Stomach (tissue), 8 donors: ENCODE measurements at regions not wholly inside any gene's neighbourhood (a gene's known extent, or its start where the extent isn't known, plus 50 kb on each side); places are given as distances from the start of the nearest gene placed in this dataset.

ENCODE experiments used
- DNase-seq, 2 donors: peaks; one replicate each; pipeline versions ENCODE4 v3.0.0 to v3.0.0-alpha.2; 2013 to 2019
- H3K27ac ChIP-seq, 5 donors: fragments of 200-600 bp in 4 of 5; sonication (generic) in 4 of 5; one replicate each; pipeline ENCODE4 v1.5.1; 2013 to 2019; ENCODE audit warnings: mild to moderate bottlenecking in 1 of 5, moderate library complexity in 1 of 5
- H3K27me3 ChIP-seq, 3 donors: fragments of 200-600 bp; sonication (generic); one replicate each; pipeline ENCODE4 v1.5.1; 2017 to 2019; ENCODE audit warnings: mixed run types in 1 of 3
- H3K36me3 ChIP-seq, 4 donors: fragments of 200-600 bp; sonication (generic); 1 replicate in 3 of 4; 2 replicates in 1 of 4; pipeline ENCODE4 v1.5.1; 2016 to 2019
- H3K4me1 ChIP-seq, 4 donors: fragments of 200-600 bp; sonication (generic); one replicate each; pipeline ENCODE4 v1.5.1; 2016 to 2019
- H3K4me3 ChIP-seq, 4 donors: fragments of 200-600 bp; sonication (generic) in 3 of 4; one replicate each; pipeline ENCODE4 v1.5.1; 2016 to 2019; ENCODE audit warnings: mild to moderate bottlenecking in 1 of 4
- H3K9me3 ChIP-seq, 4 donors: fragments of 200-600 bp; sonication (generic); one replicate each; pipeline ENCODE4 v1.5.1; 2016 to 2019
- EP300 ChIP-seq: sonication (generic); formaldehyde crosslinking; IDR thresholded peaks from one replicate; pipeline ENCODE4 v1.6.1; 2017; ENCODE audit warnings: antibody characterized with exemption
- POLR2A ChIP-seq, 4 donors: fragments of 450-650 bp; IDR thresholded peaks; one replicate each; pipeline ENCODE4 v1.6.1; 2016; ENCODE audit warnings: antibody characterized with exemption in 4 of 4, control low read depth in 2 of 4, mild to moderate bottlenecking in 1 of 4, moderate library complexity in 1 of 4
- POLR2AphosphoS5 ChIP-seq, 3 donors: sonication (generic); formaldehyde crosslinking; IDR thresholded peaks; one replicate each; pipeline ENCODE4 v1.6.1; 2016; ENCODE audit warnings: antibody characterized with exemption in 3 of 3
- WGBS, 5 donors: extraction: QIAGEN DNeasy Blood & Tissue Kit in 3 of 5; methylation state at CpG; one replicate each; pipeline versions ENCODE4 v1.1.5 to v1.1.7; 2013 to 2018; 5-methylcytosine and 5-hydroxymethylcytosine counted together
- intact Hi-C: fragments of 100-400 bp; cut with DNase I; formaldehyde crosslinking; loops from one replicate; pipeline ENCODE4 v1.15.1; 2023; ENCODE audit warnings: low total_unique reads
- small RNA-seq, 4 donors: library from RNA; depleted of rRNA; stranded (forward); fragments of <200 nt; gene quantifications; one replicate each; pipeline ENCODE3, GENCODE V24; 2016
- TF ChIP-seq, protein P1 (sequence below), 7 experiments: fragments of 450-650 bp in 4 of 7; fragments of 200-600 bp in 3 of 7; sonication (generic) in 3 of 7; IDR thresholded peaks; one replicate each; pipeline ENCODE4 v1.5.1; 2016 to 2019; ENCODE audit warnings: antibody characterized with exemption in 7 of 7, control low read depth in 2 of 7, mild to moderate bottlenecking in 1 of 7
- donor health status: healthy with polysubstance abuse.
- donor health status: Bipolar disorder and iron deficiency.
- donor health status: healthy.

DNA sequence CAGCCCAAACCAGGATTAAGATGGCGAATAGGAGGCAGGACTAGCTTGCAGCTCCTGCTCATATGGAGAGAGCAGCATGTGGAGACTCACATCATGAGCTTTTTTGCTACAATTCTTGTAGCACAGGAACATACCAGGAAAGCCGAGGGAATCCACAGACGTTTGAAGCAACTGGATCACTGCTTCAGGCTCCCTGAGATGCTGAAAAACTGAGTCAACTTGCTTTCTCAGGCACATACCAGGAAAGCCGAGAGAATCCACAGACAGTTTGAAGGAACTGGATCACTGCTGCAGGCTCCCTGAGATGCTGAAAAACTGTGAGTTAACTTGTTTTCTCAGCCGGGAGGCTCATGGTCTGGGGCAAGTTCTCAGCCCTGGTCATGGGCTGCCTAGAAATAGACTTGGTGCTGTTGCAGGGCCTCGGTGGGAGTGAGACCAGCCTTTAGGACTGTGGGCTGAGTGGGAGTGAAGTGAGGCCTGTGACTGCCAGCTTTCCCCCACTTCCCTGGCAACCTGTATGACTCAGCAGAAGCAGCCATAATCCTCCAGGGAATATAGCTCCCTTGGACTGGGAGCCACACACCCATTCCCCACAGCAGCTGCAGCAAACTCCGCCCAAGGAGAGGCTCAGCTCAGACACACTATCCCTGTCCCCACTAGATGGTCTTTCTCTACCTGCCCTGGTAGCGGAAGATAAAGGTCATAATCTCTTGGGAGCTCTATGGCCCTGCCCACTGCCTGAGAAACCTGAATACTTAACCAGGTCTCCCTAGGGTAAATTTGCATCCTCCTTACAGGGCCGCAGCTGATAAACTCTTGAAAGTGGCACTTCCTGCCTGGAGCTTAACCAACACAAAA, 51.9 kb upstream of the PFN2 start:
- Histone ChIP-seq H3K4me3 (no peak overlapping the region), H3K36me3 (no peaks in the 10 kb centered on the region), H3K4me1 (no peaks in the 10 kb centered on the region), H3K27me3 (no peaks in the 10 kb centered on the region), H3K9me3 (peaks cover 0 to 38% (median 16%) of the 10 kb centered on the region in 4 donors), H3K27ac (no peak overlapping the region)
- intact Hi-C loops, result no loop called here
- no peak for DNase-seq
- WGBS, 5 donors, result 76 to 84% (median 81%) methylated on average over 8 to 9 of the region's 9 CpGs
- TF ChIP-seq POLR2A (IDR thresholded peaks at IDR 0.05), result no peak
- TF ChIP-seq EP300, result no peak
- TF ChIP-seq, protein P1, sequence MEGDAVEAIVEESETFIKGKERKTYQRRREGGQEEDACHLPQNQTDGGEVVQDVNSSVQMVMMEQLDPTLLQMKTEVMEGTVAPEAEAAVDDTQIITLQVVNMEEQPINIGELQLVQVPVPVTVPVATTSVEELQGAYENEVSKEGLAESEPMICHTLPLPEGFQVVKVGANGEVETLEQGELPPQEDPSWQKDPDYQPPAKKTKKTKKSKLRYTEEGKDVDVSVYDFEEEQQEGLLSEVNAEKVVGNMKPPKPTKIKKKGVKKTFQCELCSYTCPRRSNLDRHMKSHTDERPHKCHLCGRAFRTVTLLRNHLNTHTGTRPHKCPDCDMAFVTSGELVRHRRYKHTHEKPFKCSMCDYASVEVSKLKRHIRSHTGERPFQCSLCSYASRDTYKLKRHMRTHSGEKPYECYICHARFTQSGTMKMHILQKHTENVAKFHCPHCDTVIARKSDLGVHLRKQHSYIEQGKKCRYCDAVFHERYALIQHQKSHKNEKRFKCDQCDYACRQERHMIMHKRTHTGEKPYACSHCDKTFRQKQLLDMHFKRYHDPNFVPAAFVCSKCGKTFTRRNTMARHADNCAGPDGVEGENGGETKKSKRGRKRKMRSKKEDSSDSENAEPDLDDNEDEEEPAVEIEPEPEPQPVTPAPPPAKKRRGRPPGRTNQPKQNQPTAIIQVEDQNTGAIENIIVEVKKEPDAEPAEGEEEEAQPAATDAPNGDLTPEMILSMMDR (IDR thresholded peaks at IDR 0.05), result no peak
- TF ChIP-seq POLR2AphosphoS5 (IDR thresholded peaks at IDR 0.05), result no peak

DNA sequence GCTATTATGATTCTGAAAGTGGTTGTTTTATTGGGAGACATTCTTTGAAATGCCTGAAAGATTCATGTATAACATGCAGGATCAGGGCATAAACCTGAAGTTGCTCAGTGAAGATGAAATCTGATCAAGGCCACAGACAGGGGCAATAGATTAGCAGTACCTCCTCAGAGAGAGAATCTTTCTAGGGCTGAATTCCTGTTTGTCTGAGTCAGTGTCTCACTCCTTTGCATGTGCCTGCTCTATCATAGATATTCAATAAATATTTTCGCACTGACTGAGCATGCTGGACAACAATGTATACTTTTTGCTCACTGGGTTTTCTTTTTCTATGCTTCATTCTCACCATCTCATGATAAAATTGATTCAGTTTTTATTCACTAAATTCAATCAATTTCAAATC, 49.8 kb upstream of the PFN2 start:
- intact Hi-C loops, result no loop called here
- no peaks in the 10 kb centered on the region for H3K4me1 ChIP-seq
- peaks cover 0 to 29% (median 15%) of the 10 kb centered on the region in 4 donors for H3K9me3 ChIP-seq
- H3K4me3 ChIP-seq, result no peak overlapping the region
- H3K27me3 ChIP-seq, result no peaks in the 10 kb centered on the region
- H3K27ac ChIP-seq, result no peak overlapping the region
- WGBS, 5 donors, result 86 to 97% (median 92%) methylated on average over 1 of the region's 1 CpG
- H3K36me3 ChIP-seq, result no peaks in the 10 kb centered on the region
- TF ChIP-seq EP300 (no peak), POLR2AphosphoS5 (IDR thresholded peaks at IDR 0.05) (no peak), POLR2A (IDR thresholded peaks at IDR 0.05) (no peak)
- TF ChIP-seq, protein P1 (IDR thresholded peaks at IDR 0.05), result no peak
- no peak for DNase-seq

Small RNA genes lying in the stretch of these regions (small RNA-seq; reads per million reads assigned to genes)
- 0 reads per million in 4 donors for gene RF00004
- gene RPL32P9, result 0 reads per million in 4 donors
